NOMO-1 (cell line): ENCODE measurements at regions not wholly inside any gene's neighbourhood (a gene's known extent, or its start where the extent isn't known, plus 50 kb on each side); places are given as distances from the start of the nearest gene placed in this dataset.
"Not testable (repeated sequence)": the region's sequence is repeated elsewhere in the genome, so short reads cannot be mapped to it uniquely, and the experiment has no call there.

Experiments
- DNase-seq, 2 experiments: peaks; one replicate each; lab custom pipeline; 2025; ENCODE audit not compliant: unreplicated experiment in 2 of 2; lab: John Stamatoyannopoulos, UW

- DNase-seq: no peak
These were observed 68.5 kb downstream of the CDC14C start for GRCh38 chr7:48992816-48993215.

DNA sequence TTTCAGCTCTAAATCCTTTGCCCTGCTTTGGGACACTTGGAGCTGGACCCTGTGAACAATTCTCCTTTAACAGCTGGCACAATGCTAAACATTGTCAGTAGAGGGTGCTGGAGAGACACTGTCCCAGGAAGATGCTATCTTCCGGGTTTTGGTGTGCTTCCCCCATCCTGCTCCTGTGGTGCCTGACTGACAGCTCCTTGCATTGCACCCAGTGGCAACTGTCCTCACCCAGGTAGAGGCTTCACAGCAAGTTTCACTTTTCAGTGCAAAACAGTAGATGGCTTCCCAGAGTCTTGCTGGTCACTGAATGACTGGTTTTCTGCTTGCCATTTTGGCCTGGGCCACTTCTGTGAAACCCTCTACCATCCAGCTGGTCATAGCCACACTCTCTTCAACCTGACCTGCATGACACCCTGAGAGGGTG lies 77.3 kb downstream of the CDC14C start:
- peak; percentile 49 to 60 for DNase-seq

DNA sequence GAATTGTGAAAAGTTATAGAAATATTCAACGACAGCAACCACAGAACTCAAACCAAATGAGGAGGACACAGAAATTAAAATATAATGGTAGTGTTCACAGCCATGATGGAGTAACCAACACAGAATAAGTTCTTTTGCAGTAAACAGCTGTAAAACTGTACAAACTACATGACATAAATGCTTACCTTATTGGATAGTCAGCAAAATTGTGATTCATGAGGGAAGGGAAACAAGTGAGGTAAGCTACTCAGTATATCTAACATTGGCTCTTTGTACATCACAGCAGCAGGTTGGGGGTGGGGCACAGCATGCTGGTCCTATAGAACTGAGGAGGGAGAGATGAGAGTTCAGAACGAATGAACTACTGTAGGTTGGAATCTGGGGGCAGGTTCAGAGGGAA lies 86.4 kb downstream of the CDC14C start:
- DNase-seq: no peak

DNA sequence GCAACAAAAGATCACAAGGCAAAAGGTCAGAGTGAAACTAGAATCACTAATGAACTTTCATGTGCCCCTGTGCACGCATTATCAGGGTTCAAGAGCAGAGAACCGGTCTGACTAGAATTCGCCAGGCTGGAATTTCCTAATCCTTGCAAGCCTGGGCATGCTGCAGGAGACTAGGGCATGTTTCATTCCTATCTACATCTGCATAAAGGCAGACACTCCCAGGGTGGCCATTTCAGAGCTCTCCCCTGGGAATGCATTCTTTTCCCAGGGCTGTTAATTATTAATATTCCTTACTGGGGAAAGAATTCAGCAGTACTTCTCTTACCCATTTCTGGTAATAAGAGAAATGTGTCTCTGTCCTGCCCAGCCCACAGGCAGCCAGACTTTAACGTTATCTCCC lies 90.5 kb downstream of the CDC14C start:
- DNase-seq: no peak

DNA sequence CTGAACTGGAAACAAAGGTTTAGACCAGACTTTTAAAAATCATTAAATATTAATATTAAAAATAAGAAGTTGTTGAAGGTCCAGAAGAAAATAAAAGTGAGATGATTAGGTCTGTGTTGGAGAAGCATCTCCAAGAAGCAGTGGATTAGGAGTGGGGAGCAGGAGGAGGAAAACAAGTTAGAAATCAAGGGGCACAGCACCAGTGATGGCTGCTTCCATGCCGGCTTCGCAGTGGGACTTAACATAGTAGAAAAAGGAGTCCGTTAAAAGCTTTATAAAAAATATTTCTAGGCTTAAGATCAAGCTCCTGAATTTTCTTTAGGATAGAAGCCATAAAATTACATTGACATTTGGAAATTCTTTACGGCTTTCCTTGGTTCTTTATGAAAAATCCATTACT lies 95.8 kb downstream of the CDC14C start:
- no peak for DNase-seq

- DNase-seq: no peak
These were observed 98.1 kb downstream of the CDC14C start for GRCh38 chr7:49022448-49022847.

DNA sequence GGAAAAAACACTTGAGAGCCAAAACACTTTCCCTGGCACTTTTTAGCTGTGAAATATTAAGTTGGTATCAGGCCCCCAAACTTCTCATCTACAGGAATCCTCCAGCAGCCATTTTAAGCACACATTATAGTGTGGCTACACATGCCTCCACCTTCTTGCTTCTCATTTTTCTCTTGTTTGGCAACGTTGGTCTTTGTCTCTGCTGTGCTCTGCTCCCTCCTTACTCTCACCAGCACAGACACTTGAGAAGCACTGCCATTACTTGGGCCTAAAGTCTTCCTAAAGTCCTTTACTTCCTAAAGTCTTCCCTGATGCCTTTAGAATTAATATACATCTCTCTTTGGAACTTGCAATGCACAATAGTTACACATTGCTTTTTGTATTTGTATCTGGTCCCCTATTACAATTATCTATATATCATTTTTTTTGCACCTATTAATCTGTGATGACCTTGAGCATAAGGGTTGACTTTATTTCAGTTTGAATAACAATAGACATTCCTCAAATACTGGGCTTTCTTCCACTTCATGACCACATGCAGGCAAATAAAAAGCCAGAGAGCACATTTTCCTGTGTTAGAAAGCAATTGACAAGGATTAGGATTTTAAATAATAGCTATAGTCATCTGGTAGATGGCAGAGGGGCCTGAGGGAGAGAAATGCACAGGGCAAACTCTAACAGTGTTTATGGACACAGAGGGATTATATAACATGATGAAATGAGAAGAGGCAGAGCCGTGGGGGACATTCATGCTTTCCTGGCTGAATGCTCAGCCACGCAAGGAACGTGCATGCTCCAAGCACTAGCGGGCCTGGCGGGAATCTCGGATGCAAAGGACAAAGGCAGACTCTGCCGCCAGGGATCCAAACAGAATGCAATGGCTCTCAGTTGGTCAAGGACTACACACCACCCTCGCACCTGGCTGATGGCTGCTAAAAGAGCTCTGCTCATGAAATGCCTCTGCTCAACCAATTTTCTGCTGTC lies 99.3 kb downstream of the CDC14C start:
- DNase-seq: no peak

- DNase-seq: no peak
These were observed 105.9 kb downstream of the CDC14C start for GRCh38 chr7:49030221-49030620.

GRCh38 chr7:49033140-49033539 lies 108.8 kb downstream of the CDC14C start:
- not testable (repeated sequence) for DNase-seq

DNA sequence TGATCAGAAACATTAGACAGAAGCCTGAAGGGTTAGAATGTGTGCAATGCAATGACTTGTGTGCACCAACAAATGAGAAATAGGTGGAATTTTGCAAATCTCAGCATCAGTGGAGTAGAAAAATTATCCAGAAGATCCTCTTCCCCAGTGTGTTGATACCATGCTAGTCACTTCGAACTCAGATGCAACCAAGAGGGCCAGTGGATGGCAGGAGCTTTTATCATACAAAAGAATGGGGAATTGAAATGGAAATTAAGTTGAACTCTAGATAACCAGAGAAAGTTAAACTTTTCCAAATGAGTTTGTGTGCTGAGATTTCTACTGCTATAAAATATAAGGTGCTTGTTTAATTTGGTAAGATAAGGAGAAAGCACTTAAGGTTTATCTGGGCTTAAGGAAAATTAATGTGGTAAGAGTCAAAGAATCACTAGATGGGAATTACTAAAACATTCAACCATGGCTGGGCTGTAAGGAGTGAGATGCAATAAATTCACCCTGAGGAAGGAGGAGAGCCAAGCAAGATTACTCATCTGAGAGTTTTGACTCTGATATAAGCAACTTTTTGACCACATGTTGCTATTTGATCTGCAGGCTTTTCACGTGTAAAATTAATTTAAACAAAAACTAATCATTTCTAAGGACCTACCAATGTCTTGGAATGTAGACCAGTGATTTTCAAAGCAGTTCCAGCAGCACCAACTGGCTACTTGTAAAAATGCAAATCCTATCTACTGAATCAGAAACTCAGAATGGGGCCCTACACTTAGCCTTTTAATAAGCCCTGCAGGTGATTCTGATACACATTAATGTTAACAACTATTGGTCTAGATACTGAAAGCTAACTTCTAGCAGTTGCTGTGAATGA lies 113.2 kb downstream of the CDC14C start:
- no peak for DNase-seq

DNA sequence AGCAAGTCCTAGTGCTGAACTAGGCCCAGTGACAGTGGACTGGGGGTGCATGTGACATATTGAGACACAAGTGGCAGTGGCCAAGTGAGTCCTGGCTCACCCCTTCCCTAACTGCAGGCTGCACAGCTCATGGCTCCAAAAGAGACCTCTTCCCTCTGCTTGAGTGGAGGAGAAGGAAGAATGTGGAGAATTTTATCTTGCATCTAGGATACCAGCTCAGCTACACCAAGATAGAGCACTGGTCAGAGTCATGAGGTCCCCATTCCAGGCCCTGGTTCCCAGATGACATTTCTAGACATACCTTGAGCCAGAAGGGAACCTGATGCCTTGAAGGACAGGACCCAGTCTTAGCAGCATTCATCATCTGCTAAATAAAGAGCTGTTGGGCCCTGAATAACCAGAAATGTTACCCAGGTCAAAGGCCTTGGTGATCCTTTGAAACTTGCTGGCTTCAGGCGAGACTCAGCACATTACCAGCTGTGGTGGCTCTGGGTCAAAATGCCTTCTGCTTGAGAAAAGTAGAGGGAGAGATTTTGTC lies 114.5 kb downstream of the CDC14C start:
- no peak for DNase-seq

DNA sequence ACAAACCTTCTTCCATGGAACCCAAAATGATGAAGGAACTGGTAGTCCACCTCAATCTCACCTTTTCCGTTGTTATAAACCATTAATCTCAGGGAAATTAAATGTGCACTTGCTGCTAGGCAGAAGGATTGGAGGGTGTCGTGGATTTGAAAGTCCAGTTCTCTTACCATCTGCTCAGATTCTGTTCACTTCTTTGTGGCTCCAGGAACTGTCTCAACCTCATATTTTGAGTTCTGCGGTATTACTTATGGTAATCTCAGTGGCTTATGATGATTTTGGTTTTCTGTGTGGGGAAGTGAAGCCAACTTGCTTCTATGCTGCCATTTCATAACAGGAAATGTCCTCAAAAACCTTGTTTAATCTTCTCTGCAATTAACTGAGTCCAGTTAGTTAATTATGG lies 136.4 kb downstream of the CDC14C start:
- DNase-seq: peak; percentile 67 to 89

- no peak for DNase-seq
These were observed 150.2 kb downstream of the CDC14C start for GRCh38 chr7:49074538-49074937.

- DNase-seq: no peak
These were observed 156.6 kb downstream of the CDC14C start for GRCh38 chr7:49080896-49081475.

DNA sequence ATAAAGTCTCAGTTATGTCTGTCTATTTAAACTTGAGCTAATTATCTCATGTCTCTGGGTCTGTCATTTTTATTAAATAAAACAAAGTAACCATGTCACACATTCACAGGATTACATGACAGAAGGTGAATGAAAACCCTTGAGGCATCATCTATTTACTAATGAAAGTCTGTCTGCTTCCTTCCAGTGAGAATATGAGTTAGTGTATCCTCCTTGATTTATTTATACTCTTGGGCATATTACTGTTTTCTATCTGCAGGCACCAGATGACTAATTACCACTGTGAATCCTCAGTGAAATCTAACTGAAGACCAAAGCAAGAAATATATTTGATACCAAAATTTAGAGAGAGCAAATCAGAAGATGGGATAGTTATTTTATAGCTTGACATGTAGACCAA lies 163.7 kb downstream of the CDC14C start:
- no peak for DNase-seq

GRCh38 chr7:49089717-49090116 lies 165.4 kb downstream of the CDC14C start:
- no peak for DNase-seq

DNA sequence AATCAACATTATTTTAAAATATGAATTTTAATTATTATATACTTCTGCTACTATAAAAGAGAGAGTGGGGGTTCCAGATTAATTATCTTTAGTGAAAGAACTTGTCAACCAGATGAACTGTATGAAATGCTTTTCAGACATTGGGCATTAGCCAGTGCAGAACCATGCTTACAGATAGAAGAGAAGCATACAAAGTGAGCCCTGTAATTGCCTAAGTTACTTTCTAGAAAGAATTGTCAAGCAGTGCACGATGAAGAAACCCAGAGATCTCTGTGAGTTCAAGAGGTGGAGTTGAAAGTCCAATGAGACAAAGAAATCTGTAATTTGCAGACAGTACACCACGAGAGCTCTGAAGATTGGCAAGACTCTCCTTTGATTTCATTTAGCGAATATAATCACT lies 166.7 kb downstream of the CDC14C start:
- no peak for DNase-seq

DNA sequence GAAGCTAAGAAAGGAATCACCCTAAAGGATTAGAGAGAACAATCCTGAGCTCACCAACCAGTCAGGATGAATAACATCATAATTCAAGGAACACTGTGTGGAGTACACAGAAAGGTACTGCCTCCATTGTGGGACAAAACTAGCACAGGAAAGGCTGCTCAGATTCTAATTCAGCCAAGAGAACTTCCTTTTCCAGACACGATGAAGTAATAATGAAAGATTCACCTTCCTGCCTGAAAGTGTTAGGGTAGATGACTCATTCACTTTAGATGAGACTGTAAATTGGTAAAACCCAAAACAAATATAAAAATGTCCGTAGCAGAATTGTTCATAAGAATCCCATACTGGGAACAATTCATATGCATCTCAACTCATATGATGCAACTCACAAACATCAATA lies 167.2 kb downstream of the CDC14C start:
- DNase-seq: peak; percentile 32 to 58

GRCh38 chr7:49093218-49093617 lies 168.9 kb downstream of the CDC14C start:
- no peak for DNase-seq

DNA sequence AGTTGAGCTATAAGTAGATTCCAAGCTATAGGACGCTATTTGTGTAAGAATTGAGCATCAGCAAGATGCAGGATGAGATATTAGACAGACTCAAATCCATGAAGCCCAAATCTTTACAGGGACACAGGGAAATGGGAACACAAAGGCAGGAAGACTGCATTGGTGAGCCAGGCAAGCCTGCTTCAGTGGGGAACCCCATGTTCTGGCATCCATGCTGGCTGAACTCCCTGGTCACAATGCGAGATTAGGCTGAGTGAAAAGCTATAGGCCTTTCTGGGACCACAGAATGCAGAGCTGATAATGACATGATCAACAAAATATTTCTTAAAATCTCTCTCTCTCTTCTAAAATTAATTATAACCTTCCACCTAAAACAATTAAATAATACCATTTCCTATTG lies 170.5 kb downstream of the CDC14C start:
- no peak for DNase-seq
